GM19463 (cell line): ENCODE measurements at regions not wholly inside any gene's neighbourhood (a gene's known extent, or its start where the extent isn't known, plus 50 kb on each side); places are given as distances from the start of the nearest gene placed in this dataset.
"Not testable (repeated sequence)": the region's sequence is repeated elsewhere in the genome, so short reads cannot be mapped to it uniquely, and the experiment has no call there.

Experiments used
- ATAC-seq: cut with Tn5 transposase; IDR thresholded peaks from one replicate; pipeline ENCODE4 v1.9.1; 2021; ENCODE audit warnings: mild to moderate bottlenecking, moderate library complexity; ENCODE audit not compliant: unreplicated experiment

GRCh38 chr12:22808860-22809259 is 183.9 kb downstream of the ETNK1 start:
- no peak for ATAC-seq

DNA sequence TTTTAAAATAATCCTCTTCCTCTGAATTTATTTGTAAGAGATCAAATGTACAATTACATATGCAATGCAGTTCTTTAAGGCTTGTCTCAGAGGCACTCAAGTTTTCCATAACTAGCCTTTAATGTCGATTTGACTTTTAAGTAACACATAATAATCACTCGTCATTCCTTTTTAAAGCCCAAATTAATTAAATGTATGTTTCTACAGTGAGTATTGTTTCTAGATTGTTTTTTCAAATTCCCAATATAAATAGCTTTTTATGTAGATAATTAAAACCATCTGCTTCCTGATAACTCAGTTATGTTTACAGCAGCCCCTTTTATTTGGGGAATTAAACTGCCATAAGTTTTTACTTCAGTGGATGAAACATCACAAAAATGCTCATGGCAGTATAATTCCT is 185.1 kb downstream of the ETNK1 start:
- ATAC-seq: no peak

GRCh38 chr12:22812531-22812930 is 187.6 kb downstream of the ETNK1 start:
- ATAC-seq: no peak

DNA sequence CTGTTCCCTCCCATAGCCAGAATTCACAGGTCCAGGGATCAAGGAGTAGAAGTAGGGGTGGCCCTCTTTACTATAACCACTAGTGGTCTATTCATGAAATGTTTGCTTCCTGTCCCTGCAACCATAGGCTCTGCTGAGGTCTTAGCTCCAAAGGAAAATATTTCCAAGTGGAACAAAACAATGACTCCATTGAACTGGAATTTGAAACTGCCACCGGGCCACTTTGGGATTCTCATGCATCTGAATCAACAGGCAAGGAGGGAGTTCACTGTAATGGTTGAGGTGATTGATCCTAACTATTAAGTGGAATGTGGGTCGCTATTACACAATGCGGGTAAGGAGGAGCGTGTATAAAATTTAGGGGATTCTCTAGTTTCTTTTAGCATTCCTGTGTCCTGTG is 197.0 kb downstream of the ETNK1 start:
- no peak for ATAC-seq

DNA sequence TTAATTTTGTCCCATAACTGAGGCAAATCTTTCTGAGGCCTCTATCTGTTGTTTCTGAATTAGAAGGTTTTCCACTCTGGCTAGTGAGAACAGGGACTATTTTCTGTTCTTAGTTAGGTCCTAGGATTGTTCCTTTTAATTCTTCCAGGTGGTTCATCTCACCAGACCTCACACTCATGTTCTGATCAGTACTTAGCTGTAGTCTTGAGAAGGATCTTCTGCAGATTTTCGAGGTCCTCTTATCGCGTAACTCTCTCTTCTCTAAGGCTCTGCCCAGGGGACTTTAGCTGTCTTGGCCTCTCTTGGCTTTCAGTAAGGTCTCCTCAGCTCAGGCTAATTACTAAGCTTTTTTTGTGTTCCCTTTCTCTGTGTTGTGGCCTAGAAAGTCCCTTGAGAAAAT is 201.1 kb downstream of the ETNK1 start:
- no peak for ATAC-seq

DNA sequence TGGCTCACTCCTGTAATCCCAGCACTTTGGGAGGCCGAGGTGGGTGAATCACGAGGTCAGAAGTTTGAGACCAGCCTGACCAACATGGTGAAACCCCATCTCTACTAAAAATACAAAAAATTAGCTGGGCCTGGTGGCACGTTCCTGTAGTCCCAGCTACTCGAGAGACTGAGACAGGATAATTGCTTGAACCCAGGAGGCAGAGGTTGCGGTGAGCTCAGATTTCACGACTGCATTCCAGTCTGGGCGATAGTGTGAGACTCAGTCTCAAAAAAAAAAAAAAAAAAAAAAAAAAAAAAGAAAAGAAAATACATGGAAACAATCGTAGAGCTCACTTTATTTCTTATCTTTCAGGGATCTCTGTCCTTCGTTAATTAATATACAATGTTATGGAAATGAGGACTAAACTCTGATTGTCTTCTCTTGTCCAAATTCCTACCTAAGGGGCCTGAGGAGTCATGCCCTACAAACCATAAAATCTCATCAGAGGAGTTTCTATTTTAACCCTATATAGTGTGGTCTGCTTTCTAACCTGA is 201.5 kb downstream of the ETNK1 start:
- not testable (repeated sequence) for ATAC-seq

GRCh38 chr12:22828066-22828465 is 203.1 kb downstream of the ETNK1 start:
- ATAC-seq: peak; percentile 71

DNA sequence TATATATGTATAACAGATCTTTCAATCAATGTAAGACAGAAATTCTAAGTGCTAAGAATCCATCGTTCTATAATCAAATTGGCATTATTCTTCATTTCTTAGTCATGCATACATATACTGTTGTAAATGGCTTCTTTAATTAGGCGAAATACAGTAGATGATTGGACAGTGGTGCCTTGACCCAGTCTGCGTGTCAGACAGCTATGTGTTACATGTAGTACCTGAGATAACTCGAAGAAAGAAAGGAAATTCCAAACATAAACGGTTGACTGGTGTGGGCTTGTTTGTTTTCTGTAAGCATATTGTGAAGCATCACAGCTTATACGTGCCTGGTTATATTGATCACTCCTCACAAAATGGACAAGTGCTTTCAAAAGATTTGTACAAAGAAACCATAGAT is 210.5 kb downstream of the ETNK1 start:
- ATAC-seq: no peak

GRCh38 chr12:22850185-22850584 is 225.2 kb downstream of the ETNK1 start:
- no peak for ATAC-seq

DNA sequence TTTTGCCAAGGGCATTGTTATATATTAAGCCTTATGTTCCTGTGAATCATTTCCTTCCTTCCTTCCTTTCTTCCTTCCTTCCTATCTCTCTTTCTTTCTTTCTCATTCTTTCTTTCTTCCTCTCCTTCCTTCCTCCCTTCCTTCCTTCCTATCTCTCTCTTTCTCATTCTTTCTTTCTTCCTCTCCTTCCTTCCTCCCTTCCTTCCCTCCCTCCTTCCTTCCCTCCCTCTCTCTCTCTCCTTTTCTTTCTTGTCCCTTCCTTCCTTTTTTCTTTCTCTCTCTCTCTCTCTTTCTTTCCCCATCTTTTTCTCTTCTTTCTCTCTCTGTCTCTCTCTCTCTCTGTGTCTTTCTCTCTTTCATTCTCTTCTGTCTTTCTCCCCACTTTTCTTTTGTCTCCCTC is 226.6 kb downstream of the ETNK1 start:
- no peak for ATAC-seq

GRCh38 chr12:22855456-22855855 is 230.5 kb downstream of the ETNK1 start:
- ATAC-seq: no peak

GRCh38 chr12:22856178-22856577 is 231.2 kb downstream of the ETNK1 start:
- ATAC-seq: no peak

- no peak for ATAC-seq
These were observed 234.0 kb downstream of the ETNK1 start for GRCh38 chr12:22858849-22859570.

- ATAC-seq: no peak
These were observed 236.0 kb downstream of the ETNK1 start for GRCh38 chr12:22860926-22861325.

GRCh38 chr12:22865822-22866221 is 240.9 kb downstream of the ETNK1 start:
- ATAC-seq: no peak

GRCh38 chr12:22866406-22866805 is 241.4 kb downstream of the ETNK1 start:
- ATAC-seq: no peak

- ATAC-seq: no peak
These were observed 249.2 kb downstream of the ETNK1 start for GRCh38 chr12:22874151-22874550.

GRCh38 chr12:22876262-22876661 is 251.3 kb downstream of the ETNK1 start:
- ATAC-seq: no peak

GRCh38 chr12:22879203-22879602 is 254.2 kb downstream of the ETNK1 start:
- no peak for ATAC-seq

- ATAC-seq: no peak
These were observed 255.4 kb downstream of the ETNK1 start for GRCh38 chr12:22880331-22880730.

DNA sequence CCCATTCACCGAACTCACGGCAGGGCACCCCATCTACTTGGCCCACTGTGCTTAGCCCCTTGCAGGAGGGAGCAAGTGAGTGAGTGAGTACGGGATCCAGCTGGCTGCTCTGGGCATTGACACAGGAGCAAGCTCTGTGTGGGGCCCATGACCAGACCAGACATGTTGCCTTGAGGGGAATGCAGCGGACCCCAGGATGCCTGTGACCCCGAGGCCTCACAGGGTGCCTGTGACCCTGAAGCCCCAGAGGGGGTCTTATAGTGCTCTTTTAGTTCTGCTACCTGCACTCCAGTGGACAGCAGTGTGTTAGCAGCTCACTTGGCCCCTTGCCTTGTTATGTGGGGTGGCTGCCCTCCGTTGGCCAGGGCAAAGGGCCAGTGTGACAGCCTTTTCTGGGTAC is 255.8 kb downstream of the ETNK1 start:
- ATAC-seq: no peak

- ATAC-seq: no peak
These were observed 257.0 kb downstream of the ETNK1 start for GRCh38 chr12:22881878-22882385.

DNA sequence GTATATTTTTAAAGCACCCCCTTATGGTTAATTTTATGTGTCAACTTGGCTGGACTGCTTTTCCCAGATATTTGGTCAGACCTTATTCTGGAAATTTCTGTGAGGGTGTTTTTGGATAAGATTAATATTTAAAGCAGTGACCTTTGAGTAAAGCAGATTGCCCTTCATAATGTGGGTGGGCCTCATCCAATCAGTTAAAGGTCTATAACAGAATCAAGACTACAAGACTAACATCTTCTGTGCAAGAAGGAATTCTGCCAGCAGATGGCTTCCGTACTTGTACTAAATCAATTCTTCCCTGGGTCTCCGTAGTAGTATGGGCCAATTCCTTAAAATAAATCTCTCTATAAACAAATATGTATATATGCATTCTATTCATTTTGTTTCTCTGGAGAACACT is 257.6 kb downstream of the ETNK1 start:
- no peak for ATAC-seq
